H1 (cell line): ENCODE measurements at regions not wholly inside any gene's neighbourhood (a gene's known extent, or its start where the extent isn't known, plus 50 kb on each side); places are given as distances from the start of the nearest gene placed in this dataset.
A peak's percentile ranks its signal among the peaks of the same experiment; 100 is the strongest.

Source experiments
- CTCF ChIA-PET: fragments of 300-600 bp; sonication (Branson Sonifier 250); formaldehyde crosslinking; loops from one replicate; lab custom pipeline; 2021; ENCODE audit not compliant: partially characterized antibody; lab: Charles Lee
- POLR2A ChIA-PET: fragments of 300-600 bp; sonication (Branson Sonifier 250); formaldehyde crosslinking; loops from one replicate; lab custom pipeline; 2021; ENCODE audit warnings: inconsistent platforms; ENCODE audit not compliant: partially characterized antibody; lab: Charles Lee
- DNase-seq, 2 experiments: peaks; one replicate each; pipeline versions ENCODE4 v3.0.0 to v3.0.0-alpha.2; 2010 to 2022; ENCODE audit warnings: low spot score in 2 of 2, low read depth in 1 of 2, mixed read lengths in 1 of 2
- FAIRE-seq: peaks from 2 replicates; lab custom pipeline; 2011; peaks lifted over from hg19 to GRCh38; lab: Jason Lieb, UNC
- H2AFZ ChIP-seq: 2 replicates; pipeline ENCODE4 v1.8.1; 2012; ENCODE audit warnings: low read length, inconsistent platforms
- H2AK5ac ChIP-seq: 2 replicates; pipeline ENCODE4 v1.6.1; 2013; ENCODE audit warnings: low read depth, low read length
- H2BK120ac ChIP-seq: replicated peaks from 2 replicates; pipeline ENCODE3; 2013; ENCODE audit warnings: low read depth, low read length, inconsistent platforms
- H2BK12ac ChIP-seq: 2 replicates; pipeline ENCODE4 v1.6.1; 2013; ENCODE audit warnings: low read depth, low read length
- H2BK15ac ChIP-seq: 2 replicates; pipeline ENCODE4 v1.6.1; 2013; ENCODE audit warnings: low read length
- H2BK20ac ChIP-seq: 2 replicates; pipeline ENCODE4 v1.6.1; 2013; ENCODE audit warnings: low read length
- H2BK5ac ChIP-seq: 2 replicates; pipeline ENCODE4 v1.6.1; 2013; ENCODE audit warnings: low read depth, low read length
- H3K14ac ChIP-seq: 2 replicates; pipeline ENCODE4 v1.6.1; 2013; ENCODE audit warnings: inconsistent platforms; ENCODE audit not compliant: insufficient read length
- H3K18ac ChIP-seq: 2 replicates; pipeline ENCODE4 v1.6.1; 2013; ENCODE audit warnings: low read length; ENCODE audit errors: extremely low read depth
- H3K23ac ChIP-seq: 2 replicates; pipeline ENCODE4 v1.6.1; 2013; ENCODE audit warnings: inconsistent platforms; ENCODE audit not compliant: insufficient read length
- H3K23me2 ChIP-seq: 2 replicates; pipeline ENCODE4 v1.6.1; 2013; ENCODE audit warnings: low read depth, low read length
- H3K27ac ChIP-seq: 2 replicates; pipeline ENCODE4 v1.6.1; 2011; ENCODE audit warnings: low read depth, low read length, inconsistent platforms
- H3K27me3 ChIP-seq, 4 experiments: replicated peaks in 1 of 4; 1 replicate in 1 of 4; 2 replicates in 3 of 4; pipeline versions ENCODE4 v1.6.1 to v1.8.1; 2011 to 2013; ENCODE audit warnings: low read length in 3 of 4, mild to moderate bottlenecking in 3 of 4, inconsistent platforms in 2 of 4, mixed read lengths in 2 of 4, moderate library complexity in 1 of 4; ENCODE audit not compliant: control insufficient read depth in 3 of 4, insufficient read depth in 3 of 4; ENCODE audit errors: extremely low read depth in 1 of 4
- H3K36me3 ChIP-seq, 4 experiments: 2 replicates each; pipeline versions ENCODE4 v1.6.1 to v1.8.1; 2011 to 2013; ENCODE audit warnings: mild to moderate bottlenecking in 4 of 4, low read length in 3 of 4, moderate library complexity in 2 of 4, control low read depth in 1 of 4, inconsistent platforms in 1 of 4; ENCODE audit not compliant: insufficient read depth in 4 of 4, control insufficient read depth in 2 of 4
- H3K4ac ChIP-seq: replicated peaks from 2 replicates; pipeline ENCODE3; 2013; ENCODE audit warnings: low read length, low read depth, mixed read lengths, inconsistent platforms; ENCODE audit not compliant: insufficient read length
- H3K4me1 ChIP-seq, 4 experiments: replicated peaks in 1 of 4; 1 replicate in 1 of 4; 2 replicates in 3 of 4; pipeline versions ENCODE4 v1.6.1 to v1.8.1; 2011 to 2013; ENCODE audit warnings: low read length in 3 of 4, inconsistent platforms in 2 of 4, mixed read lengths in 1 of 4; ENCODE audit not compliant: insufficient read depth in 4 of 4, control insufficient read depth in 3 of 4
- H3K4me2 ChIP-seq, 2 experiments: 2 replicates each; pipeline versions ENCODE4 v1.6.1 to v1.8.1; 2011 to 2013; ENCODE audit warnings: low read depth in 2 of 2, low read length in 2 of 2, control low read depth in 1 of 2, inconsistent platforms in 1 of 2, mild to moderate bottlenecking in 1 of 2; ENCODE audit not compliant: insufficient read depth in 1 of 2
- H3K4me3 ChIP-seq, 4 experiments: fragments of 200-600, 300-600 bp in 1 of 4; sonication (generic), shearing (Covaris generic), sonication (Bioruptor Twin) in 1 of 4; 2 replicates each; pipeline versions ENCODE4 v1.5.1 to v1.8.1; 2011 to 2016; ENCODE audit warnings: low read length in 4 of 4, low read depth in 3 of 4, control low read depth in 2 of 4, inconsistent platforms in 2 of 4, mild to moderate bottlenecking in 2 of 4, mixed read lengths in 1 of 4, moderate library complexity in 1 of 4; ENCODE audit not compliant: insufficient read depth in 2 of 4; ENCODE audit errors: extremely low read depth in 1 of 4
- H3K56ac ChIP-seq: replicated peaks from 2 replicates; pipeline ENCODE3; 2013; ENCODE audit warnings: low read depth, mild to moderate bottlenecking, mixed read lengths, low read length, inconsistent platforms; ENCODE audit not compliant: insufficient read length
- H3K79me1 ChIP-seq: 2 replicates; pipeline ENCODE4 v1.6.1; 2013; ENCODE audit warnings: low read depth, low read length, control low read depth
- H3K79me2 ChIP-seq, 2 experiments: 2 replicates each; pipeline versions ENCODE4 v1.6.1 to v1.8.1; 2012 to 2013; ENCODE audit warnings: low read length in 2 of 2, mild to moderate bottlenecking in 2 of 2, inconsistent platforms in 1 of 2; ENCODE audit not compliant: insufficient read depth in 2 of 2, control insufficient read depth in 1 of 2
- H3K9ac ChIP-seq, 4 experiments: replicated peaks in 1 of 4; 1 replicate in 1 of 4; 2 replicates in 3 of 4; pipeline versions ENCODE4 v1.6.1 to v1.8.1; 2011 to 2013; ENCODE audit warnings: low read depth in 3 of 4, low read length in 3 of 4, control low read depth in 2 of 4, mild to moderate bottlenecking in 2 of 4, moderate library complexity in 2 of 4, inconsistent platforms in 1 of 4; ENCODE audit errors: extremely low read depth in 1 of 4
- H3K9me3 ChIP-seq, 2 experiments: 2 replicates each; pipeline versions ENCODE4 v1.6.1 to v1.8.1; 2012 to 2013; ENCODE audit warnings: mild to moderate bottlenecking in 2 of 2, moderate library complexity in 2 of 2, control low read depth in 1 of 2, inconsistent platforms in 1 of 2, low read depth in 1 of 2, low read length in 1 of 2, mixed read lengths in 1 of 2; ENCODE audit not compliant: insufficient read depth in 2 of 2
- H4K20me1 ChIP-seq, 2 experiments: replicated peaks in 1 of 2; 2 replicates each; pipeline versions ENCODE3 to v1.8.1; 2011 to 2013; ENCODE audit warnings: inconsistent platforms in 2 of 2, low read length in 2 of 2, mild to moderate bottlenecking in 1 of 2; ENCODE audit not compliant: insufficient read depth in 2 of 2, control insufficient read depth in 1 of 2
- H4K5ac ChIP-seq: 2 replicates; pipeline ENCODE4 v1.6.1; 2013; ENCODE audit warnings: low read length, low read depth, mixed read lengths, inconsistent platforms; ENCODE audit not compliant: insufficient read length
- H4K8ac ChIP-seq: 2 replicates; pipeline ENCODE4 v1.8.0; 2013; ENCODE audit warnings: mild to moderate bottlenecking, moderate library complexity, low read length, inconsistent platforms; ENCODE audit not compliant: insufficient read depth; ENCODE audit errors: extremely low read depth
- H4K91ac ChIP-seq: replicated peaks from 2 replicates; pipeline ENCODE3; 2013; ENCODE audit warnings: low read length, mixed read lengths, inconsistent platforms; ENCODE audit not compliant: insufficient read length
- ASH2L ChIP-seq: fragments of 200-600, 300-600 bp; sonication (generic); IDR thresholded peaks from one replicate; pipeline ENCODE4 v1.7.1; 2017; ENCODE audit warnings: low read length
- ATF3 ChIP-seq: IDR thresholded peaks from 2 replicates; pipeline ENCODE4 v1.6.1; 2011; ENCODE audit warnings: low read depth, mild to moderate bottlenecking, low read length; ENCODE audit not compliant: insufficient read depth
- CBX5 ChIP-seq: fragments of 300-800, 300-1000 bp; sonication (generic); IDR thresholded peaks from 2 replicates; pipeline ENCODE4 v1.7.1; 2016; ENCODE audit warnings: antibody characterized with exemption, low read length, low read depth
- CREB1 ChIP-seq: IDR thresholded peaks from 2 replicates; pipeline ENCODE4 v1.6.1; 2012; ENCODE audit warnings: inconsistent platforms
- FOSL1 ChIP-seq: IDR thresholded peaks from 2 replicates; pipeline ENCODE4 v1.6.1; 2011; ENCODE audit warnings: mild to moderate bottlenecking, low read depth, low read length, moderate library complexity; ENCODE audit not compliant: insufficient read depth
- KDM1A ChIP-seq: fragments of 200-600, 300-600 bp; sonication (generic); IDR thresholded peaks from 2 replicates; pipeline ENCODE4 v1.7.1; 2016; ENCODE audit warnings: mild to moderate bottlenecking, low read length, borderline replicate concordance
- KDM4A ChIP-seq: IDR thresholded peaks from one replicate; pipeline ENCODE4 v1.7.1; 2012; ENCODE audit warnings: low read depth, mild to moderate bottlenecking, moderate library complexity, low read length, inconsistent platforms; ENCODE audit not compliant: severe bottlenecking
- PHF8 ChIP-seq: fragments of 200-600 bp; sonication (generic); conservative IDR thresholded peaks from 2 replicates; pipeline ENCODE4 v1.7.1; 2012; ENCODE audit warnings: low read depth, mild to moderate bottlenecking, inconsistent platforms, low read length, moderate library complexity
- POU5F1 ChIP-seq: IDR thresholded peaks from 2 replicates; pipeline ENCODE4 v1.6.1; 2011; ENCODE audit warnings: low read depth, mild to moderate bottlenecking, low read length, moderate library complexity
- RFX5 ChIP-seq: IDR thresholded peaks from 2 replicates; pipeline ENCODE4 v1.6.1; 2011; ENCODE audit warnings: low read depth, low read length, improper control_type of control experiment, borderline replicate concordance
- RNF2 ChIP-seq: fragments of 200-900, 300-1000 bp; sonication (generic); IDR thresholded peaks from 2 replicates; pipeline ENCODE4 v1.7.1; 2016; ENCODE audit warnings: borderline replicate concordance, low read depth, mild to moderate bottlenecking, antibody characterized with exemption, low read length; ENCODE audit not compliant: poor library complexity, severe bottlenecking; ENCODE audit errors: missing control alignments
- SP2 ChIP-seq: IDR thresholded peaks from 2 replicates; pipeline ENCODE4 v1.6.1; 2012; ENCODE audit warnings: mild to moderate bottlenecking, low read length, inconsistent platforms
- YY1 ChIP-seq: IDR thresholded peaks from 2 replicates; pipeline ENCODE4 v1.6.1; 2011; ENCODE audit warnings: low read depth, mild to moderate bottlenecking, low read length
- WGBS, 2 experiments: shearing (Covaris generic) in 1 of 2; methylation state at CpG; one replicate each; pipeline versions ENCODE4 v1.1.6 to v1.1.7; 2013 to 2015; ENCODE audit warnings: low lambda C conversion rate in 2 of 2, mixed read lengths in 2 of 2, inconsistent platforms in 1 of 2, low coverage in 1 of 2, missing lambda C conversion rate in 1 of 2; ENCODE audit not compliant: insufficient replicate concordance in 2 of 2, insufficient coverage in 1 of 2, insufficient read length in 1 of 2; ENCODE audit errors: extremely low coverage in 1 of 2, missing lambda C conversion rate in 1 of 2; 5-methylcytosine and 5-hydroxymethylcytosine counted together

- Histone ChIP-seq H3K23me2 (peaks cover 2% of the 10 kb centered on the region; the same call in 1 of the 2 replicates), H3K4me1 (peaks cover 2 to 8% (median 6%) of the 10 kb centered on the region in 4 experiments), H3K23ac (no peak overlapping the region), H2BK120ac (no peak overlapping the region), H4K8ac (no peak overlapping the region), H2AFZ (no peak overlapping the region), H2BK5ac (no peak overlapping the region), H4K5ac (no peak overlapping the region), H3K27me3 (no peaks in the 10 kb centered on the region), H3K79me1 (no peaks in the 10 kb centered on the region), H3K27ac (no peak overlapping the region), H3K79me2 (no peaks in the 10 kb centered on the region), H3K4me2 (peak overlapping the region in 1 of 2 experiments; percentile 69; a peak in 1 of 4 replicates), H3K4me3 (no peak overlapping the region), H2BK12ac (no peak overlapping the region), H4K20me1 (no peaks in the 10 kb centered on the region), H3K4ac (no peak overlapping the region), H3K18ac (no peak overlapping the region), H2BK15ac (no peak overlapping the region; the same call in 1 of the 2 replicates), H3K9ac (no peak overlapping the region), H3K36me3 (no peaks in the 10 kb centered on the region), H2AK5ac (no peak overlapping the region), H3K9me3 (peaks cover 3 to 8% of the 10 kb centered on the region in 2 experiments; a peak in 3 of 4 replicates), H4K91ac (no peak overlapping the region), H3K14ac (no peak overlapping the region), H3K56ac (no peak overlapping the region), H2BK20ac (no peak overlapping the region)
- FAIRE-seq, result no peak
- ChIA-PET CTCF (interaction anchor here (0.7 kb wide), 2 partner anchors 319 to 968 kb away, joined by 3 read pairs; no protein-coding TSS in a partner anchor), POLR2A (no interaction called here)
- 71% methylated on average over 3 of the region's 3 CpGs; no CpG with 5 or more reads in 1 of the 2 experiments for WGBS, 2 experiments
- no peak for DNase-seq
- TF ChIP-seq ASH2L (no peak), ATF3 (no peak), KDM4A (no peak), RNF2 (no peak), SP2 (no peak), CBX5 (no peak), YY1 (no peak), FOSL1 (no peak), KDM1A (no peak), POU5F1 (no peak), RFX5 (no peak), CREB1 (no peak), PHF8 (no peak)
These were observed 314.8 kb upstream of the CADM1 start for GRCh38 chr11:115819014-115819413.
